ENCODE measurements at regions not wholly inside any gene's neighbourhood (a gene's known extent, or its start where the extent isn't known, plus 50 kb on each side); places are given as distances from the start of the nearest gene placed in this dataset.

DNA sequence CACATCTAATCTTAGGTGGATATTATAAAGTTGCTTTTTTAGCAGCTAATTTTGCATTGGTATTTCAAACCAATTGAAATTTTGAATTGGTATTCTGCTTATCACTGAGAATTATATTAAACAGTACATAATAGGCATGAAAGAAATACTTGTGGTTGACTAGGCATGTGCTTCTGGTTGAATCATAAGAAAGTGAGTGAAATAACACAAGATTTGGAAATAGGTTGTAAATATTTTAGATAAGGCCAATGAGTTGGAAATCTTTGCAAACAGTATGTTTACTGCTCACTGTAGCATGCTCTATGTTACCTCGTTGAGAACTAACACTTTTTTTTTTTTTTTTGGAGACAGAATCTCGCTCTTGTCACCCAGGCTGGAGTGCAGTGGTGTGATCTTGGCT is 66.8 kb upstream of the RFC3 start:
- no peak for DNase-seq (ENCODE audit: low read depth)

DNA sequence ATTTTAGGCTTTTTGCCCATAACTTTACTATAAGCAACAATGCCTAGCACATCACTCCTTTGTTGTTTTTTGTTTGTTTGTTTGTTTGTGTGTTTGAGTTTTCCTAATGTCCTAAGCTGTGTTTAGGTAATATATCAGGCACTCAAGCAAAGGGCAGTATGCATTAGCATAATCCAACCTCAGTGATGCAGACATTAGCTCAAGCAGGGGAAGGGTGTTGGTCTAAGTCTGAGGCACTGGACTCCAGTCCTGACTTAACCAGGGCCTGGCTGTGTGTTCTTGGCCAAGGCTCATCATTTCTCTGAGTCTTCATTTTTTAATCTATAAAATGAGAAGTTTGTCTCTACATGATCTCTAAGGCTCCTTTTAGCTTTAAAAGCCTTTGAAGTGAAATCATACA is 65.9 kb upstream of the RFC3 start:
- DNase-seq (ENCODE audit: low read depth), result no peak

DNA sequence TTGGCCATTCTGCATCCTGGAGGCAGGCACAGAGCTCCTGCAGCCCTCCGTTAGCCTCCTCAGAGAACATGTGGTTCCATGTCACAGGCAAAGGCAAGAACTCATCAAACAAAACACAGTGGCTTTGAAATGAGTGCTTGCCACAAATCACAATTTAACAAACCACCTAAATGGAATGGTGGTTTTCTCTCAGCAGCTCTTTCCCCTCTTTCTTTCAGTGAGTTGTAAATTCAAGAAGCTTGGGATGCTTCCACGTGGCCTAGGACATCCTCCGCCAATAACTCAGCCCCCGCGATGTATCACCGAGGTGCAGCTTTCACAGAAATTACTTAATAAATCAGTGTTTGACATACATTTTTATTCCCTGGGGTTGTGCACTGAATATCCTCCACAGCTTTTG is 65.4 kb upstream of the RFC3 start:
- no peak for DNase-seq (ENCODE audit: low read depth)

DNA sequence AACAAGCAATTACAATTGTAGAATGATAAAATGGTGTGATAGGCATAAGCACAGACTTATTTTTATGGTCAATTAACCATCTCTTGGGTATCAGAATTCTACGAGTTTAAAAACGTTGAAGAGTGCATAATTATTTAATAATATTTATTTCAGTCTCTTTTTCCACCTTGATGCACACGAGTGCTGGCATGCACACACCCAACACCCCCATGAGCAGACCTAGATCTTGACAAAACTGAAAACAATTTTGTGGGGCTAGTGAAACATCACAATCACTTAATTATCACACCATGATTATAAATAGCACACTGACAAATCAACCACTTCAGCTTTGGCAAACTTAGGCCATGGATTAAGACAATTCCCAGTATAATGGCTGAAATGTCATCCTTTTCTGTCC is 61.0 kb upstream of the RFC3 start:
- no peak for DNase-seq (ENCODE audit: low read depth)

DNA sequence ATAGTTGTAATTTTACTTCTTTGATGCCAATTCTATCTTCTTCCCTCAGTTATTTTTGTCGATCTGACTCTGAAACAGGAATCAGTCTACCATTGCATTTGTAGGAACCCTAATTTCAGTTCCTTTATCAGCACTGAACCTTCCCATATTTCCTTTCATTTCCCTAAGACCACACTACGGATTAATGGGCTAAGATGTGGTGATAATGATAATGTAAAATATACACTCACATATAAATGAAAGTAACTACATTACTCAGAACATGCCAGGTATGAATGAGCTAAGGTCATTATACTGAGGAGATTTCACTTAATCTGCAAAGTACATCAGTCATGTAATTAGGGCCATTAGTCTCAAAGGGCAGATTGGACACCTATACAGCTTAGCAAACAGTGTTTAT is 60.2 kb upstream of the RFC3 start:
- no peak for DNase-seq (ENCODE audit: low read depth)

DNA sequence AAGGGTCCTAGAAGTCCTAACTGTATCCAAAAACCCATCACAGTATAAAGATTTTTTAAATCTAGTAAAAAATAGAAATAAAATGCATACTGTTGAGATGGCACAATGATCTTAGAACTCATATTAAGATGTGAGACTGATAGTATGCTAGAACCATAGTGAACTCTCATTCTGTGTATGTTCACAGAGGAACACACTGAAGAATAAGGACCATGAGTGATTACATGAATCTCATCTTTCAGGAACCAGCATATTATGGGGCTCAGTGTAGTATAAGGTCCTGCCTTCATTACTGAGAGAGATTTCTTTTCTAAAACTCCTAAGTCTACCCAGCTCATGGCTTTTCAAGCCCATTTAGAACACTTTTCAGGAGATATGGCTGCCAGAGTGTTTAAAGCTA is 59.8 kb upstream of the RFC3 start:
- DNase-seq (ENCODE audit: low read depth), result no peak

DNA sequence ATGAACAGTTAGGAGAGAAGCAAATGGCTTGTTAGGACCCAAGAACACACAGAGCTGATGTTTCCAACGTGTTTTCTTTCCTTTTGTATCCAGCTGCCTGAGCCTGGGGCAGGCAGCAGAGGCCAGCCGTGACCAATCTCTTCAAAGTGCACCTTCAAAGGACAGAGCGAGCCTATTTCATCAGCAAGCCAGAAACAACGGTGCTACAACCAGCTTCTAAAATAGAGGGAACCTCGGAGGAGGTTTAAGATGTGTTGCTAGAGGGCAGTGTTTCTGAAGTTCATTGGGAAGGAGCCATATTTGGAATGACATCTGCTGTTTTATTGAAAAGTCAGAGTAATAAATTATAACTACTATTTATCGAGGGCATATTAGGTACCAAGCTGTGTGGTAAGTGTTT is 56.2 kb upstream of the RFC3 start:
- no peak for DNase-seq (ENCODE audit: low read depth)

DNA sequence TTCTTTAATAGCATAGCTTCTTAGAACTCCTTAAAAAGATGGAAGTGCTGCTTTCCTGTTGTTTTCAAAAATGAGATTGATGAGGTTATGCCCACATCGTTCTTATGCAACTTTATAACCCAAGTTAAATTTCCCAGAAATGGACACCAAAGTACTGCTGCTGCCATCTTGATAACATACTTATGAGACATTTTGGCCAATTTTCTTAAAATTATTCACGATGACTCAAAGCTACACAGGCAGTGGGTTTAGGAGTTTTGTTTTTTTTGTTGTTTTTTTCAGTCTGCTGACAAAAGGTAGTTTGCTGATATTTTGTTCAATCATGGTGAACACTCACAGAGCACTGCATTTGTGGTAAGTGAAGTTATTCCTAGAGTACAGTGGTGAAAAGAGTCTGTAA is 54.9 kb upstream of the RFC3 start:
- no peak for DNase-seq (ENCODE audit: low read depth)

DNA sequence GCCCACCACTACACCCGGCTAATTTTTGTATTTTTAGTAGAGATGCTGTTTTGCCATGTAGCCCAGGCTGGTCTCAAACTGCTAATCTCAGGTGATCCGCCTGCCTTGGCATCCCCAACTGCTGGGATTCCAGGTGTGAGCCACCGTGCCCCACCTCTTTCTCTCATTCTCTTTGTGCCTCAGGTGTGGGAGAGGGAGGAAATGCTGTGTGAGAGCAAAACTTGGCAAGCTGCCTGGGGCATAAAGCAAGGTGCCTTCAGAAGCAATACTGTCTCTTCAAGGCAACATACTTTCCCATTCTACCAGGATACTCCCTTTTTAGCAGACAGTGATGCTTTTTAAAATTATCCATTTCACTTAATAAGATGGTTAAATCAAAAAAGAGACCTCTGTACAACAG is 53.2 kb upstream of the RFC3 start:
- no peak for DNase-seq (ENCODE audit: low read depth)

DNA sequence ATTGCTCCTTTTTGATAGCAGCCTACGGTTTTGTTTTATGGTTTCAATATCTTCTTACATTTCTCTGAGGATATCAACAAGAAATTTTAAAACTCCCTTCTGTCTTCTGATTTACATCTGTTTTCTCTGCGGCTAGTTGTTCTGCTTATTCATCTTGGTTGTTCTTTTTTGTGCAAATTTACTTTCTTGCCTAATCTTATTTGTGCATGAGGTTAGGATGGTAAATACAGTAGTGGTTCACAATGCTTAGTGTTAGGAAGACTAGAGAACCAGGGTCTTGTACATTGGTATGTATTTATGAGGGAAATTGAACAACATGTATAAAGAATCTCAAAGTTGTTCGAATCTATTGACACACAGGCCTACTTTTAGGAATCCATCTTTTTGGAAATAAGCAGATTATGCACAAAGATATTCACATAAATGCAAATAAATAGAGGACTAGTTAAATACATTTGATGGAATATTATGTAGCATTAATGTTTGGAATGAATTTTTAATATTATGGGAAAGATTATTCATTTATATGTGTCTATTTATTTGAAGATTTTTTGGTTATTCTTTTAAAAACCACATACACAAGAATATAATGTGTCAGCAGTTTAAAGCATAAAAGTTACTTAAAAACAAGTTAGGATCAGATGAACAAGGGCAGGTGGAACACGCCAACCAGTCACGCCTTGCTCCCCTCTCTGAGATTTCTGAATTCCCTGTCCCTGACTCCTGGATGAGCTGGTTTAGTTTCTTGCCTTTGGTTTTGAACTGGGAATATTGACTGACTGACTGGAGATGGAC is 51.4 kb upstream of the RFC3 start:
- DNase-seq (ENCODE audit: low read depth), result no peak

DNA sequence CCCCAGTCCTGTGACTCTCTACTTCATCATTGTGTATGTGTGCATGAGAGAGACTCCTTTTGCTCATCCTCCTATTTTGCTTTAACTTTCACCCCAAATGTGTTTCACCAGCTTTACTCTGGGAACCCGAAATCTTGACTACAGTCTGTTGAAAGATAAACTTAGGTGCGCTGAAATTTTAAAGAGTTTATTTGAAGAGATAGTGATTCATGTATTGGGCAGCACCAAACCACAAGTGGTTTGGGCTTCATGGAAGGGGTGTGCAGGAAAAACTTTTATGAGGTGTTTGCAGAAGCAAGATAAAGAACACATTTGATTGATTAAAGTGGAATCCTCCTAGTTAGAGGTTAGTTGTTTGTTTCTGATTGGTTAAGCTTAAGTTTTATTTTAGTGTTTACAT is 50.8 kb upstream of the RFC3 start:
- no peak for DNase-seq (ENCODE audit: low read depth)

All from T follicular helper cell (primary cell).